ENCODE measurements at regions not wholly inside any gene's neighbourhood (a gene's known extent, or its start where the extent isn't known, plus 50 kb on each side); places are given as distances from the start of the nearest gene placed in this dataset.
A peak's percentile ranks its signal among the peaks of the same experiment; 100 is the strongest.

GRCh38 chr6:26243752-26244151 is 121.2 kb upstream of the BTN3A2 start:
- peaks cover 3% of the 10 kb centered on the region for H3K36me3 Mint-ChIP-seq
- ChIA-PET CTCF (no interaction called here), POLR2A (interaction anchor here (0.6 to 1.5 kb wide), 3 partner anchors 27 to 61 kb away, joined by 3 read pairs; a partner anchor contains a TSS)
- H3K4me1 Mint-ChIP-seq, result peaks cover 15 to 26% (median 23%) of the 10 kb centered on the region in 3 donors
- H3K27me3 Mint-ChIP-seq, result no peaks in the 10 kb centered on the region
- no peaks in the 10 kb centered on the region for H3K27me3 ChIP-seq (replicated peaks in 1 of 2; ENCODE audit: control insufficient read depth in 2 of 2, extremely low read depth in 1 of 2, insufficient read depth in 2 of 2, low read length in 1 of 2)
- H3K9me3 Mint-ChIP-seq, result peaks cover 0 to 4% (median 0%) of the 10 kb centered on the region in 3 donors
- 100% methylated on average over 1 of the region's 2 CpGs for WGBS (ENCODE audit: insufficient coverage)
- H3K27ac Mint-ChIP-seq, result no peak overlapping the region
- ATAC-seq (replicated peaks in 1 of 4) (no peak), DNase-seq (no peak)
- no peak overlapping the region for H3K4me3 Mint-ChIP-seq
- H3K4me3 ChIP-seq (ENCODE audit: control insufficient read depth in 1 of 2, extremely low read depth in 1 of 2, low read length in 1 of 2), result no peak overlapping the region
- H3K9me3 ChIP-seq, result no peaks in the 10 kb centered on the region
- H3K4me1 ChIP-seq (ENCODE audit: control insufficient read depth in 1 of 2, extremely low read depth in 1 of 2, insufficient read depth in 2 of 2, low read length in 2 of 2), result peaks cover 3 to 18% of the 10 kb centered on the region in 2 experiments
- H3K27ac ChIP-seq (ENCODE audit: low read length), result no peak overlapping the region
- H3K36me3 ChIP-seq (ENCODE audit: control insufficient read depth in 2 of 2, extremely low read depth in 1 of 2, insufficient read depth in 1 of 2, low read length in 1 of 2), result no peaks in the 10 kb centered on the region

- ATAC-seq (replicated peaks in 1 of 4) (no peak), DNase-seq (no peak)
- H3K27me3 Mint-ChIP-seq, result no peaks in the 10 kb centered on the region
- 90% methylated on average over 4 of the region's 7 CpGs for WGBS (ENCODE audit: insufficient coverage)
- peaks cover 0 to 4% (median 0%) of the 10 kb centered on the region in 3 donors for H3K9me3 Mint-ChIP-seq
- H3K27ac Mint-ChIP-seq, result no peak overlapping the region
- H3K4me1 Mint-ChIP-seq, result peaks cover 17 to 26% (median 20%) of the 10 kb centered on the region in 3 donors
- no peaks in the 10 kb centered on the region for H3K27me3 ChIP-seq (replicated peaks in 1 of 2; ENCODE audit: control insufficient read depth in 2 of 2, extremely low read depth in 1 of 2, insufficient read depth in 2 of 2, low read length in 1 of 2)
- H3K27ac ChIP-seq (ENCODE audit: low read length), result no peak overlapping the region
- CTCF ChIA-PET, result no interaction called here
- H3K4me3 ChIP-seq (ENCODE audit: control insufficient read depth in 1 of 2, extremely low read depth in 1 of 2, low read length in 1 of 2), result no peak overlapping the region
- no peaks in the 10 kb centered on the region for H3K36me3 ChIP-seq (ENCODE audit: control insufficient read depth in 2 of 2, extremely low read depth in 1 of 2, insufficient read depth in 1 of 2, low read length in 1 of 2)
- peaks cover 6 to 22% of the 10 kb centered on the region in 2 experiments for H3K4me1 ChIP-seq (ENCODE audit: control insufficient read depth in 1 of 2, extremely low read depth in 1 of 2, insufficient read depth in 2 of 2, low read length in 2 of 2)
- H3K36me3 Mint-ChIP-seq, result peaks cover 3% of the 10 kb centered on the region
- POLR2A ChIA-PET, result no interaction called here
- no peak overlapping the region for H3K4me3 Mint-ChIP-seq
- no peaks in the 10 kb centered on the region for H3K9me3 ChIP-seq
These were observed 118.9 kb upstream of the BTN3A2 start for GRCh38 chr6:26246058-26246457.

- no peak overlapping the region for H3K4me3 ChIP-seq (ENCODE audit: control insufficient read depth in 1 of 2, extremely low read depth in 1 of 2, low read length in 1 of 2)
- H3K9me3 ChIP-seq, result no peaks in the 10 kb centered on the region
- Mint-ChIP-seq H3K27me3 (no peaks in the 10 kb centered on the region), H3K27ac (no peak overlapping the region), H3K4me3 (no peak overlapping the region), H3K9me3 (peaks cover 0 to 4% (median 0%) of the 10 kb centered on the region in 3 donors), H3K36me3 (peaks cover 3% of the 10 kb centered on the region), H3K4me1 (peaks cover 17 to 27% (median 19%) of the 10 kb centered on the region in 3 donors)
- H3K27ac ChIP-seq (ENCODE audit: low read length), result no peak overlapping the region
- WGBS (ENCODE audit: insufficient coverage), result 98% methylated on average over 28 of the region's 28 CpGs
- peaks cover 5 to 17% of the 10 kb centered on the region in 2 experiments for H3K4me1 ChIP-seq (ENCODE audit: control insufficient read depth in 1 of 2, extremely low read depth in 1 of 2, insufficient read depth in 2 of 2, low read length in 2 of 2)
- ChIA-PET CTCF (no interaction called here), POLR2A (no interaction called here)
- no peaks in the 10 kb centered on the region for H3K36me3 ChIP-seq (ENCODE audit: control insufficient read depth in 2 of 2, extremely low read depth in 1 of 2, insufficient read depth in 1 of 2, low read length in 1 of 2)
- ATAC-seq (replicated peaks in 1 of 4), result no peak
- DNase-seq, result no peak
- H3K27me3 ChIP-seq (replicated peaks in 1 of 2; ENCODE audit: control insufficient read depth in 2 of 2, extremely low read depth in 1 of 2, insufficient read depth in 2 of 2, low read length in 1 of 2), result no peaks in the 10 kb centered on the region
These were observed 118.4 kb upstream of the BTN3A2 start for GRCh38 chr6:26246553-26246952.

- H3K9me3 ChIP-seq, result no peaks in the 10 kb centered on the region
- Mint-ChIP-seq H3K36me3 (no peaks in the 10 kb centered on the region), H3K27ac (peak overlapping the region; percentile 88 to 93), H3K9me3 (no peaks in the 10 kb centered on the region), H3K27me3 (no peaks in the 10 kb centered on the region), H3K4me3 (peak overlapping the region; percentile 93 to 98 (median 93)), H3K4me1 (peaks cover 27 to 42% (median 39%) of the 10 kb centered on the region in 3 donors)
- H3K4me1 ChIP-seq (ENCODE audit: control insufficient read depth in 1 of 2, extremely low read depth in 1 of 2, insufficient read depth in 2 of 2, low read length in 2 of 2), result peaks cover 9 to 24% of the 10 kb centered on the region in 2 experiments
- H3K36me3 ChIP-seq (ENCODE audit: control insufficient read depth in 2 of 2, extremely low read depth in 1 of 2, insufficient read depth in 1 of 2, low read length in 1 of 2), result no peaks in the 10 kb centered on the region
- CTCF ChIA-PET, result interaction anchor here (0.7 to 4.0 kb wide), 15 partner anchors 10 to 223 kb away, joined by 3 to 50 read pairs (median 8); a partner anchor contains a TSS
- peak overlapping the region; percentile 74 to 97 for H3K4me3 ChIP-seq (ENCODE audit: control insufficient read depth in 1 of 2, extremely low read depth in 1 of 2, low read length in 1 of 2)
- 0% methylated on average over 2 of the region's 13 CpGs for WGBS (ENCODE audit: insufficient coverage)
- no peaks in the 10 kb centered on the region for H3K27me3 ChIP-seq (replicated peaks in 1 of 2; ENCODE audit: control insufficient read depth in 2 of 2, extremely low read depth in 1 of 2, insufficient read depth in 2 of 2, low read length in 1 of 2)
- peak; percentile 25 to 45 (median 41) for ATAC-seq (replicated peaks in 1 of 4)
- peak overlapping the region; percentile 83 for H3K27ac ChIP-seq (ENCODE audit: low read length)
- peak in 3 of 35 experiments; percentile 38 to 67 (median 39) for DNase-seq
- POLR2A ChIA-PET, result interaction anchor here (0.6 to 4.3 kb wide), 21 partner anchors 8 to 1588 kb away, joined by 3 to 115 read pairs (median 8); a partner anchor contains a TSS
These were observed 115.4 kb upstream of the BTN3A2 start for GRCh38 chr6:26249707-26249956.

GRCh38 chr6:26249957-26250697 is 114.9 kb upstream of the BTN3A2 start:
- Mint-ChIP-seq H3K36me3 (no peaks in the 10 kb centered on the region), H3K27me3 (no peaks in the 10 kb centered on the region), H3K4me3 (peak overlapping the region; percentile 93 to 98 (median 93)), H3K27ac (peak overlapping the region; percentile 88 to 93), H3K4me1 (peaks cover 29 to 47% (median 42%) of the 10 kb centered on the region in 3 donors), H3K9me3 (no peaks in the 10 kb centered on the region)
- peak overlapping the region; percentile 83 for H3K27ac ChIP-seq (ENCODE audit: low read length)
- no peaks in the 10 kb centered on the region for H3K9me3 ChIP-seq
- peaks cover 12 to 24% of the 10 kb centered on the region in 2 experiments for H3K4me1 ChIP-seq (ENCODE audit: control insufficient read depth in 1 of 2, extremely low read depth in 1 of 2, insufficient read depth in 2 of 2, low read length in 2 of 2)
- ChIA-PET CTCF (interaction anchor here (0.7 to 4.0 kb wide), 28 partner anchors 10 to 897 kb away, joined by 3 to 50 read pairs (median 6); a partner anchor contains a TSS), POLR2A (interaction anchor here (0.5 to 4.3 kb wide), 41 partner anchors 8 to 1643 kb away, joined by 3 to 115 read pairs (median 4); a partner anchor contains a TSS)
- peak; percentile 58 to 87 (median 79) for DNase-seq
- no peaks in the 10 kb centered on the region for H3K36me3 ChIP-seq (ENCODE audit: control insufficient read depth in 2 of 2, extremely low read depth in 1 of 2, insufficient read depth in 1 of 2, low read length in 1 of 2)
- ATAC-seq (replicated peaks in 1 of 4), result peak; percentile 71 to 76 (median 76)
- peak overlapping the region; percentile 74 to 97 for H3K4me3 ChIP-seq (ENCODE audit: control insufficient read depth in 1 of 2, extremely low read depth in 1 of 2, low read length in 1 of 2)
- WGBS (ENCODE audit: insufficient coverage), result 0% methylated on average over 33 of the region's 43 CpGs
- no peaks in the 10 kb centered on the region for H3K27me3 ChIP-seq (replicated peaks in 1 of 2; ENCODE audit: control insufficient read depth in 2 of 2, extremely low read depth in 1 of 2, insufficient read depth in 2 of 2, low read length in 1 of 2)

GRCh38 chr6:26250698-26251044 is 114.3 kb upstream of the BTN3A2 start:
- Mint-ChIP-seq H3K27me3 (no peaks in the 10 kb centered on the region), H3K27ac (peak overlapping the region; percentile 88 to 93), H3K9me3 (no peaks in the 10 kb centered on the region), H3K4me1 (peaks cover 29 to 50% (median 42%) of the 10 kb centered on the region in 3 donors), H3K36me3 (no peaks in the 10 kb centered on the region), H3K4me3 (peak overlapping the region; percentile 93 to 98 (median 93))
- Histone ChIP-seq H3K4me1 (ENCODE audit: control insufficient read depth in 1 of 2, extremely low read depth in 1 of 2, insufficient read depth in 2 of 2, low read length in 2 of 2) (peaks cover 12 to 24% of the 10 kb centered on the region in 2 experiments), H3K9me3 (no peaks in the 10 kb centered on the region), H3K36me3 (ENCODE audit: control insufficient read depth in 2 of 2, extremely low read depth in 1 of 2, insufficient read depth in 1 of 2, low read length in 1 of 2) (no peaks in the 10 kb centered on the region), H3K27ac (ENCODE audit: low read length) (peak overlapping the region; percentile 47), H3K27me3 (replicated peaks in 1 of 2; ENCODE audit: control insufficient read depth in 2 of 2, extremely low read depth in 1 of 2, insufficient read depth in 2 of 2, low read length in 1 of 2) (no peaks in the 10 kb centered on the region), H3K4me3 (ENCODE audit: control insufficient read depth in 1 of 2, extremely low read depth in 1 of 2, low read length in 1 of 2) (peak overlapping the region; percentile 74 to 97)
- ChIA-PET POLR2A (interaction anchor here (0.5 to 4.3 kb wide), 41 partner anchors 8 to 1642 kb away, joined by 3 to 115 read pairs (median 4); a partner anchor contains a TSS), CTCF (interaction anchor here (0.7 to 4.0 kb wide), 27 partner anchors 9 to 896 kb away, joined by 3 to 50 read pairs (median 7); a partner anchor contains a TSS)
- WGBS (ENCODE audit: insufficient coverage), result no CpG with 5 or more reads among the region's 9 CpGs
- ATAC-seq (replicated peaks in 1 of 4), result peak in 1 of 4 experiments; percentile 16
- DNase-seq, result peak in 24 of 35 experiments; percentile 19 to 77 (median 43)
